GM21526 (cell line): ENCODE measurements at regions not wholly inside any gene's neighbourhood (a gene's known extent, or its start where the extent isn't known, plus 50 kb on each side); places are given as distances from the start of the nearest gene placed in this dataset.
"Not testable (repeated sequence)": the region's sequence is repeated elsewhere in the genome, so short reads cannot be mapped to it uniquely, and the experiment has no call there.

Experiments
- ATAC-seq: cut with Tn5 transposase; IDR thresholded peaks from one replicate; pipeline ENCODE4 v1.9.1; 2021; ENCODE audit warnings: moderate library complexity; ENCODE audit not compliant: unreplicated experiment, low FRiP score

GRCh38 chr1:79726911-79727310 lies 720.4 kb upstream of the ADGRL4 start:
- no peak for ATAC-seq

- ATAC-seq = no peak
Observed at GRCh38 chr1:79726321-79726720, 719.8 kb upstream of the ADGRL4 start.

GRCh38 chr1:79716447-79716846 lies 709.9 kb upstream of the ADGRL4 start:
- ATAC-seq = no peak

GRCh38 chr1:79714664-79715063 lies 708.1 kb upstream of the ADGRL4 start:
- ATAC-seq = no peak

GRCh38 chr1:79711001-79711431 lies 704.5 kb upstream of the ADGRL4 start:
- ATAC-seq = peak; percentile 87

GRCh38 chr1:79708646-79709265 lies 702.2 kb upstream of the ADGRL4 start:
- no peak for ATAC-seq

GRCh38 chr1:79705218-79705617 lies 698.7 kb upstream of the ADGRL4 start:
- no peak for ATAC-seq

- no peak for ATAC-seq
Observed at GRCh38 chr1:79704067-79704466, 697.5 kb upstream of the ADGRL4 start.

- ATAC-seq = not testable (repeated sequence)
Observed at GRCh38 chr1:79702336-79702999, 695.9 kb upstream of the ADGRL4 start.

- peak; percentile 63 for ATAC-seq
Observed at GRCh38 chr1:79695138-79695537, 688.6 kb upstream of the ADGRL4 start.

- ATAC-seq = no peak
Observed at GRCh38 chr1:79694241-79694640, 687.7 kb upstream of the ADGRL4 start.

- no peak for ATAC-seq
Observed at GRCh38 chr1:79693441-79694114, 687.0 kb upstream of the ADGRL4 start.

- no peak for ATAC-seq
Observed at GRCh38 chr1:79692519-79692918, 686.0 kb upstream of the ADGRL4 start.

- ATAC-seq = no peak
Observed at GRCh38 chr1:79688932-79689331, 682.4 kb upstream of the ADGRL4 start.

- ATAC-seq = no peak
Observed at GRCh38 chr1:79683420-79683819, 676.9 kb upstream of the ADGRL4 start.

- ATAC-seq = no peak
Observed at GRCh38 chr1:79682478-79682877, 675.9 kb upstream of the ADGRL4 start.

GRCh38 chr1:79681382-79681781 lies 674.9 kb upstream of the ADGRL4 start:
- ATAC-seq = no peak

GRCh38 chr1:79679916-79680315 lies 673.4 kb upstream of the ADGRL4 start:
- ATAC-seq = no peak

GRCh38 chr1:79667848-79668696 lies 661.5 kb upstream of the ADGRL4 start:
- no peak for ATAC-seq

- no peak for ATAC-seq
Observed at GRCh38 chr1:79667166-79667565, 660.6 kb upstream of the ADGRL4 start.

- no peak for ATAC-seq
Observed at GRCh38 chr1:79663916-79664315, 657.4 kb upstream of the ADGRL4 start.
